OCI-LY7 (cell line): ENCODE measurements at regions not wholly inside any gene's neighbourhood (a gene's known extent, or its start where the extent isn't known, plus 50 kb on each side); places are given as distances from the start of the nearest gene placed in this dataset.

Experiments
- BruUV-seq: library from RNA; stranded (reverse); fragments of 400-500 nt; replicated peaks from 2 replicates; lab custom pipeline; 2021; lab: Mats Ljungman, UMichigan
- CTCF ChIA-PET: fragments of 300-600 bp; sonication (Branson Sonifier 250); formaldehyde crosslinking; loops from one replicate; lab custom pipeline; 2022; ENCODE audit warnings: antibody characterized with exemption; ENCODE audit not compliant: unreplicated experiment; lab: Charles Lee
- POLR2A ChIA-PET: fragments of 300-600 bp; sonication (Branson Sonifier 250); formaldehyde crosslinking; loops from one replicate; lab custom pipeline; 2022; ENCODE audit warnings: antibody characterized with exemption; lab: Charles Lee
- DNase-seq: peaks from one replicate; pipeline ENCODE4 v3.0.0-alpha.2; 2015; ENCODE audit warnings: low spot score
- H2AFZ ChIP-seq: fragments of 200-600 bp; sonication (generic), shearing (Covaris generic); 2 replicates; pipeline ENCODE4 v1.6.1; 2014; ENCODE audit warnings: mild to moderate bottlenecking, antibody characterized with exemption, low read length, moderate library complexity
- H3K27ac ChIP-seq: fragments of 200-600 bp; sonication (generic); 2 replicates; pipeline ENCODE4 v1.5.1; 2014; ENCODE audit warnings: mixed run types, low read depth, mild to moderate bottlenecking, moderate library complexity, low read length, inconsistent platforms; ENCODE audit not compliant: poor library complexity, severe bottlenecking
- H3K36me3 ChIP-seq: fragments of 200-600 bp; sonication (generic); 2 replicates; pipeline ENCODE4 v1.6.1; 2014; ENCODE audit warnings: mild to moderate bottlenecking, antibody characterized with exemption, low read length, moderate library complexity, mixed read lengths; ENCODE audit not compliant: insufficient read depth
- H3K4me1 ChIP-seq: fragments of 200-600 bp; sonication (generic); 2 replicates; pipeline ENCODE4 v1.5.1; 2014; ENCODE audit warnings: mild to moderate bottlenecking, low read length; ENCODE audit not compliant: insufficient read depth, poor library complexity, severe bottlenecking
- H3K4me2 ChIP-seq: fragments of 200-600 bp; sonication (generic); 2 replicates; pipeline ENCODE4 v1.6.1; 2014; ENCODE audit warnings: mild to moderate bottlenecking, low read length
- H3K4me3 ChIP-seq: fragments of 200-600 bp; sonication (generic); 2 replicates; pipeline ENCODE4 v1.5.1; 2014; ENCODE audit warnings: mild to moderate bottlenecking, low read depth, low read length; ENCODE audit not compliant: poor library complexity, severe bottlenecking
- H3K79me2 ChIP-seq: fragments of 200-600 bp; sonication (generic); 2 replicates; pipeline ENCODE4 v1.6.1; 2016; ENCODE audit warnings: low read depth, mild to moderate bottlenecking, low read length, moderate library complexity, mixed read lengths; ENCODE audit not compliant: insufficient read depth
- H3K9me2 ChIP-seq: fragments of 200-600 bp; sonication (generic); 2 replicates; pipeline ENCODE4 v1.6.1; 2016; ENCODE audit warnings: mild to moderate bottlenecking, low read length, mixed read lengths; ENCODE audit not compliant: insufficient read depth
- H3K9me3 ChIP-seq: fragments of 200-600 bp; sonication (generic); 2 replicates; pipeline ENCODE4 v1.6.1; 2014; ENCODE audit warnings: mild to moderate bottlenecking, mixed run types, low read length, mixed read lengths
- H4K20me1 ChIP-seq: fragments of 200-600 bp; sonication (generic); 2 replicates; pipeline ENCODE4 v1.6.1; 2014; ENCODE audit warnings: mild to moderate bottlenecking, antibody characterized with exemption, low read length, moderate library complexity, mixed read lengths; ENCODE audit not compliant: insufficient read depth
- EZH2phosphoT487 ChIP-seq: fragments of 200-600 bp; sonication (generic); IDR thresholded peaks from 2 replicates; pipeline ENCODE4 v1.6.1; 2018; ENCODE audit warnings: low read depth, borderline replicate concordance, mild to moderate bottlenecking, mixed run types, antibody characterized with exemption, low read length, moderate library complexity, mixed read lengths
- intact Hi-C: fragments of 100-400 bp; cut with micrococcal nuclease; formaldehyde crosslinking; loops from one replicate; pipeline ENCODE4 v1.10.0; 2022; ENCODE audit not compliant: unreplicated experiment
- TF ChIP-seq, protein P1 (sequence below): fragments of 200-600 bp; sonication (generic); conservative IDR thresholded peaks from 2 replicates; pipeline ENCODE4 v1.5.1; 2014; ENCODE audit warnings: mild to moderate bottlenecking, antibody characterized with exemption, low read length, moderate library complexity, mixed read lengths

DNA sequence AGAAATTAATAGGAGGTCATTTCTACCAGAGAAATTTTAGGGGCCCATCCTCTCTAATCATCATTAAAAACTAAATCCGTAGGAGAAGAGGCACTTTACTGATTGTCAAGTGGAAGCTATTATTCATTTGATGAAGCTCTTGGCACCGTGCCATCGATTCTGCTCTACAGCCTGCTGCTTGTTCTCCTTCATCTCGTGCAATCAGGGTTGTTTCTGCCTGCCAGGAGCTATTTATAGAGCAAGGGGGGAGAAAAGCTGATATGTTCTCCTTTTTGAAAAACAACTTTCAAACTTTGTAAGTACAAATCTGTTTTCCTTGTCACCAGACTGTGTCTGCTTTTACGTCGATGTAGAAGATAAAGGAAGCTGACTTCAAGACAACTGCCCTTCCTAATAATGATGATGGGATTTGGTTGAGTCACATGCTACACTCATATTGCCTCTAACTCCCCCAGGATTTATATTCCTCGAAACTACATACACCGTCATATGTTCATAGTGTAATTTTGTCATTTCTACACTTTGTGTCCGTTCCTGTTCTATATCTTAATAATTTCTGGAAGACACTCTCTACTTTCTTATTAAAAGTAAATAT, 169.6 kb upstream of the LHX8 start:
- CTCF ChIA-PET, result no interaction called here
- TF ChIP-seq, protein P1, sequence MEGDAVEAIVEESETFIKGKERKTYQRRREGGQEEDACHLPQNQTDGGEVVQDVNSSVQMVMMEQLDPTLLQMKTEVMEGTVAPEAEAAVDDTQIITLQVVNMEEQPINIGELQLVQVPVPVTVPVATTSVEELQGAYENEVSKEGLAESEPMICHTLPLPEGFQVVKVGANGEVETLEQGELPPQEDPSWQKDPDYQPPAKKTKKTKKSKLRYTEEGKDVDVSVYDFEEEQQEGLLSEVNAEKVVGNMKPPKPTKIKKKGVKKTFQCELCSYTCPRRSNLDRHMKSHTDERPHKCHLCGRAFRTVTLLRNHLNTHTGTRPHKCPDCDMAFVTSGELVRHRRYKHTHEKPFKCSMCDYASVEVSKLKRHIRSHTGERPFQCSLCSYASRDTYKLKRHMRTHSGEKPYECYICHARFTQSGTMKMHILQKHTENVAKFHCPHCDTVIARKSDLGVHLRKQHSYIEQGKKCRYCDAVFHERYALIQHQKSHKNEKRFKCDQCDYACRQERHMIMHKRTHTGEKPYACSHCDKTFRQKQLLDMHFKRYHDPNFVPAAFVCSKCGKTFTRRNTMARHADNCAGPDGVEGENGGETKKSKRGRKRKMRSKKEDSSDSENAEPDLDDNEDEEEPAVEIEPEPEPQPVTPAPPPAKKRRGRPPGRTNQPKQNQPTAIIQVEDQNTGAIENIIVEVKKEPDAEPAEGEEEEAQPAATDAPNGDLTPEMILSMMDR, result no peak
- no peak for TF ChIP-seq EZH2phosphoT487
- no peaks in the 10 kb centered on the region for H3K9me3 ChIP-seq
- BruUV-seq, result no TSS peak
- no peak overlapping the region for H2AFZ ChIP-seq
- no peak overlapping the region for H3K4me3 ChIP-seq
- no peak overlapping the region for H3K27ac ChIP-seq
- intact Hi-C loops, result no loop called here
- H3K79me2 ChIP-seq, result no peaks in the 10 kb centered on the region
- H3K4me2 ChIP-seq, result no peak overlapping the region
- no peak for DNase-seq
- no peaks in the 10 kb centered on the region for H3K4me1 ChIP-seq
- H3K9me2 ChIP-seq, result no peaks in the 10 kb centered on the region
- H3K36me3 ChIP-seq, result no peaks in the 10 kb centered on the region
- no peaks in the 10 kb centered on the region for H4K20me1 ChIP-seq
- POLR2A ChIA-PET, result interaction anchor here (0.5 to 0.7 kb wide), 5 partner anchors 10 to 1003 kb away, joined by 3 to 6 read pairs (median 3); no protein-coding TSS in a partner anchor

DNA sequence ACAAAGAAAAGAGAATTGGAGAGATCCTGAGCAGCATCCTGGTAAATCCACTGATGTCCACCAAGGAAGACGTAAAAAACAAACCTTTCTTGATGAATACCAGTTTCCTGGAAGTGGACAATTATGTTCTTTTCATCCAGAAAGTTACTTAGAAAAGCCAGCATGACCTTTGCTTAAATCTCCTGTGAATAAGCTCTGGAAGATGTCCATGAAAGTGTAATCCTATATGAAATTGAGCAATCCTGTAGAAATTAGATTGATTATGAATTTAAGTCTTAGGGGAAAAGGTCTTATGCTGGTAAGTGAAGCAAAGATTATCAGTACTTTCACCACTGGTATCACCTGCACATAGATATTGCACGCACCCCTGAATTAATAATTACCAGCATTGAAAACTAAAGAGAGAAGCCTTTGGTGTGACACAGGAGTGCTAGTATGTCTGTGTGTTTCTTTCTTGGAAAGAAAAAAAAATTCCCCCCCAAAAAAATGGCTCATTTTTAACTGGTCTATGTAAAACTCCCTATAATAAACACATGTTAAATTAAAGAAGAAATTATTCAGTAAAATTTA, 164.5 kb upstream of the LHX8 start:
- no peak overlapping the region for H2AFZ ChIP-seq
- no TSS peak for BruUV-seq
- ChIA-PET CTCF (no interaction called here), POLR2A (no interaction called here)
- H3K9me2 ChIP-seq, result no peaks in the 10 kb centered on the region
- TF ChIP-seq, protein P1, result no peak
- no peak for TF ChIP-seq EZH2phosphoT487
- no peaks in the 10 kb centered on the region for H3K4me1 ChIP-seq
- DNase-seq, result no peak
- H4K20me1 ChIP-seq, result no peaks in the 10 kb centered on the region
- H3K27ac ChIP-seq, result no peak overlapping the region
- H3K79me2 ChIP-seq, result no peaks in the 10 kb centered on the region
- no peaks in the 10 kb centered on the region for H3K36me3 ChIP-seq
- no peak overlapping the region for H3K4me2 ChIP-seq
- no peak overlapping the region for H3K4me3 ChIP-seq
- intact Hi-C loops, result no loop called here
- H3K9me3 ChIP-seq, result no peaks in the 10 kb centered on the region

DNA sequence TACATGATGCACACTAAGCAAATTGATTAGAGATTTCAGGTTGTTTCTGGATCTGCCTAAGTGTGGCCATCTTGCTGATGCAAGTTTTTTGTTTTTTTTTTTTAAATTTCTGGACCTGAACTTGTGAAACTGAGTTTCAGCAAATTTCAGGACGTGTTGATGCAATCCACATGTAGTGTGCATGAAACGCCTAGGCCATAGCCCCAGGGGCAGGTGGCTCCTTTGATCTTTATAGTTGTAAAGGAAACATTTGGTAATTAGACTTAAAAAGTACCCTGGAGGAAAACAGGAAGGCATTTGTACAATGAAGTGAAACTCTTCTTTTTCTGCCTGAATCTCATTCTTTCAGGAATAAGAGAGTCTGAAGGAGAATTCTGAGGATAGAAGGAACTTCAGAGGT, 162.2 kb upstream of the LHX8 start:
- Histone ChIP-seq H3K4me3 (no peak overlapping the region), H3K9me3 (no peaks in the 10 kb centered on the region), H3K9me2 (no peaks in the 10 kb centered on the region), H3K79me2 (no peaks in the 10 kb centered on the region), H2AFZ (no peak overlapping the region), H3K4me2 (no peak overlapping the region), H3K27ac (no peak overlapping the region), H3K4me1 (no peaks in the 10 kb centered on the region), H3K36me3 (no peaks in the 10 kb centered on the region), H4K20me1 (no peaks in the 10 kb centered on the region)
- BruUV-seq, result no TSS peak
- TF ChIP-seq, protein P1, result no peak
- TF ChIP-seq EZH2phosphoT487, result no peak
- ChIA-PET CTCF (no interaction called here), POLR2A (interaction anchor here (1.1 kb wide), 1 partner anchor 19 kb away, joined by 3 read pairs; no protein-coding TSS in a partner anchor)
- intact Hi-C loops, result no loop called here
- no peak for DNase-seq
